KBM-7 (cell line): ENCODE measurements at regions not wholly inside any gene's neighbourhood (a gene's known extent, or its start where the extent isn't known, plus 50 kb on each side); places are given as distances from the start of the nearest gene placed in this dataset.
"Not testable (repeated sequence)": the region's sequence is repeated elsewhere in the genome, so short reads cannot be mapped to it uniquely, and the experiment has no call there.

Experiments used
- DNase-seq: peaks from one replicate; pipeline ENCODE4 v3.0.0-alpha.2; 2015
- in situ Hi-C: fragments of 300-500 bp; cut with MboI; formaldehyde crosslinking; loops from 2 replicates; pipeline ENCODE4 v1.14.3; 2020; ENCODE audit warnings: low sequenced_read_pairs, low pct_unique_long_range_greater_than_20kb, mixed read lengths

DNA sequence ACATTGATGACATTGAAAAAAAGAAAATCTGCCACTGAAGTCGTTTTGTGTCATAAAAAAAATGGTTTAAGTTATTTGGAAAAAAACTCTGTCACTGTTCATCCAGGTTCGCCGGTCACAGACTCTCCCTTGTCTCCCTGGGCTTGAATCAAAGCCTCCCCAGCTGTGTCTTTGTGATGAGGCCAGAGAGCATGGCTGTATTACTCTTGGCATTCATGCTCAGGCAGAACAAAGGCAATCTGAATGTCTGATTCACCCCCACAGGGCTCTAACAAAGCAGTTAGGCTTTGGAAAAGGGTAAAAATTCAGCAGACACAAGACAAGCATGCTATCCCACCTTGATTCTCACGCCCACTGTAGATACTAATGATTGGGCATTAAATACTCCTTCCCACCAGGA, 304.3 kb upstream of the PLD5 start:
- in situ Hi-C loops, result no loop called here
- no peak for DNase-seq

DNA sequence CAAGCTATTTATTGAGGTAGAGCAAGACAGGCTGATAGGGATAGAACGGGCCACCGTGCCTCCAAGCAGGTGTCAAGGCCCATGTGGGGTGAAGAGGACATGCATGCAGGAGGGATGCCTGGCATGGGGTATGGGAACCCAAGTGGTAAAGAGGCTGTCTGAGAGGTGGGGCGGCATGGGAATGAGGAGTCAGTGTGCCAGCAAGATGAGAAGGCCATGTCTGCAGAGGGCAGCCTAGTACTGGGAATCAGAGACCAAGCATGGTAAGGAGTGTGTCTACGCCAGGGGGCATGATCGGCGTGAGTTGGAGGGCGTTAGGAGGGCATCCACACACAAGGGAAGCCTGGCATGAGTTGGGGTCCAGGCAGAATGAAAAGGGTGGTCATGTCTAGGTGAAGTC, 303.7 kb upstream of the PLD5 start:
- peak; percentile 6 for DNase-seq
- in situ Hi-C loops, result no loop called here

DNA sequence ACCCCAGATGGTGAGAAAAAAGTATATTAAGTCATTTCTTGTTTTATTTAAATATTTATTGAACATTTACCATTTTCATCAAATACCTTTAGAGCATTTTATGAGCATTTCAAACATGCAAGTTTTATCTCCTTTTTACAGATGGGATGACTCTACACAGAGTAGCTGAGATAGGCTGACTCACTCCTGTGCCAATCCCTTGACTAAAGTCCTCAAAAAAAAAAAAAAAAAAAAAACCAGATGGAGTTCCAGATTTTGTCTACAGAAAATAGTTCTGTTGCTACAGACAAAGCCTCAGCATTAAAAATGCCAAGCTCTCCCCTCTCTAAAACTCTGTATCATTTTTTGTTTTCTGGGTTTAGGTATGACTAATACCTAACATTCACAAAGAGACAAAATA, 303.0 kb upstream of the PLD5 start:
- DNase-seq, result no peak
- in situ Hi-C loops, result no loop called here

DNA sequence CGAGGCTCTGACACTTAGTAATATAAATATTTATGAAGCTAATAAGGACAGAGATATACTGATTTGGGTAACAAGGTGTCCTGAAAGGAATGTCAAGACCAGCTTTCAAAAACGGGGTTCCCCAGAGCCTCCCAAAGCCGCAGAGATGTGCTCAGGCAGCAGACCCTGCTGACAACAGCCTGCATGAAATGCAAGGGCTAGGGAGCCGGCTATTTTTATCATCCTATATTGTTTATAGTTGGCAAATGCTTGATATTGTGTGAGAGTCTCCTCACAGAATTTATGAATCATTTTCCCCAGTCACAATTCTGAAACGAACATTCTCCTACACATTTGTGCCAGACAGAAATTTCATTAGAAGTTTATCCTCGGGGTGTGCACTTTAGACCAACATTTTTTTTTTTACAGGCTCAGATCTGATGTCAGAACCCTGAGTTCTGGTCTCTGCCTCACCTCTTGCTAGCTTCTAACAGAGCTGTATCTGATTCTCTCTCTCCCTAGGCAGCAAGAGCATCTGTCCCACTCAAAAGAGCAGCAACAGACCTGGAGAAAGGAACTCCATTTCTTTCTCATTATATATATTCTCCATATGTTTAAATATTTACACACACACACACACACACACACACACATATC, 302.3 kb upstream of the PLD5 start:
- in situ Hi-C loops, result no loop called here
- DNase-seq, result no peak

- no peak for DNase-seq
- in situ Hi-C loops, result no loop called here
Observed at GRCh38 chr1:242824435-242824834, 299.9 kb upstream of the PLD5 start.

- in situ Hi-C loops, result no loop called here
- no peak for DNase-seq
Observed at GRCh38 chr1:242813490-242814091, 289.1 kb upstream of the PLD5 start.

DNA sequence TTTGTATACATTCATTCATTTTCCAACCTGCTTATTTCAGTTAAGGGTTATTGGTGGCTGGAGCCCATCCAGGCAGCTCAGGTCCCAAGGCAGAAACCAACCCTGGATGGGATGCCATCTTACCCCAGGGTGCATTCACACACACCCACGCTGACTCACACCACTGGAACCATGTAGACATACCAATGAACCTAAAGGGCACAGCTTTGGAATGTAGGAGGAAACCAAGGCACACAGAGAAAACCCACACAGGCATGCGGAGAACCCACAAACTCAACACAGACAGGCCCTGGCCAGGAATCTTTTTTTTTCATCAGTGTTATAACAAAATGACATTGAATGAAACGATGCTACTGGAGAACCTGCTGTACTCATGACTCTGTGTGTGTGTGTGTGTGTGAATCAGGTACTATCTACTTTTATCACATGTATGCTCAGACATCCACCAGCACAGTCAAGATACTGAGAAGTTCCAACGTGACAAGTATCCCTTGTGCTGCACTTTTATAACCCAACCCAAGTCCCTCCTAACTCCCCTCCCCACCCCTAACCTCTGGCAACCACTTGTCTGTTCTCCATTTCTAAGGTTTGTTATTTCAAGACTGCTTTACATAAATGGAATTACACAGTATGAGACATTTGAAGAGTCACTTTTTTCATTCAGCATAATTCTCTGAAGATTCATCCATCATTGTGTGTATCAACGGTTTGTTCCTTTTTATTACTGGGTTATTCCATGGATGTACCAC, 286.8 kb upstream of the PLD5 start:
- DNase-seq, result no peak
- in situ Hi-C loops, result no loop called here

- in situ Hi-C loops, result no loop called here
- DNase-seq, result no peak
Observed at GRCh38 chr1:242806324-242806723, 281.8 kb upstream of the PLD5 start.

DNA sequence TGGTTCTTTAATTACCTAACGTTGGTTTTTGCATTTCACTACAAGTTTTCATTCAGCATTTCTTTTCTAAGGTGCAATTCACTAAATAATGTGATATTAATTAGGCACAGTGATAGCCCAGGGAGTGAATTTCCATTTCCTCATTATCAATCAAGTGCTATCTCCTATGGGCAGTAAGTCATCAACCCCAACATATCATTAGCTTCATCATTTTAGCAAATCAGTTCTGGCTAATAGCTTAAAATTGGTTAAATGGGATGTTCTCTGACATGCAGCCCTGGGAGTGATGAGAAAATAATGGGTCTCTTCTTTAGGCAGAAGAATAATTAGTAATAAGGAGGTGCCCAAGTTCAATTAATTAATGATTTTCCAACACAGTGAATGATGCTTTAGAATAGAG, 280.9 kb upstream of the PLD5 start:
- in situ Hi-C loops, DNase-seq: not testable (repeated sequence)

GRCh38 chr1:242802973-242803372, 278.5 kb upstream of the PLD5 start:
- in situ Hi-C loops, result no loop called here

DNA sequence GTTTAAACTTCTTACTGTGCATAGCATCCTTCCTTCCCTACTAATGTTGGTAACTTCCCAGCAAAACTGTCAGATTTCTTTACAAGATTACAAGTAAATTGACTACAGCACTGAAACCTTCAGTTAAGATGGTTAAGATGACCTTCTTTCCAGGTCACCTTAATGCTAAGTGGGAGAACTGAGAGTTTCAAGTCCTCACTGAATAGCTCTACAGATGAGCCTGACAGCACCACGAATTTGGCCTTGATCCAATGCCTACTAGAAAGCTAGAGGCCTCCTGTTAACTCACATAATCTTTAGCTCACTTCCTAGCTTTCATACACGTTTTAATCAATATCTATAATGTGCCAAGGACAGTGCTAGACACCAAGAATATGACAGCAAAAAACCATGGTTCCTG, 276.0 kb upstream of the PLD5 start:
- in situ Hi-C loops, result no loop called here
- DNase-seq, result no peak

More at GRCh38 chr1:242802973-242803372, 278.5 kb upstream of the PLD5 start:
- no peak for DNase-seq

DNA sequence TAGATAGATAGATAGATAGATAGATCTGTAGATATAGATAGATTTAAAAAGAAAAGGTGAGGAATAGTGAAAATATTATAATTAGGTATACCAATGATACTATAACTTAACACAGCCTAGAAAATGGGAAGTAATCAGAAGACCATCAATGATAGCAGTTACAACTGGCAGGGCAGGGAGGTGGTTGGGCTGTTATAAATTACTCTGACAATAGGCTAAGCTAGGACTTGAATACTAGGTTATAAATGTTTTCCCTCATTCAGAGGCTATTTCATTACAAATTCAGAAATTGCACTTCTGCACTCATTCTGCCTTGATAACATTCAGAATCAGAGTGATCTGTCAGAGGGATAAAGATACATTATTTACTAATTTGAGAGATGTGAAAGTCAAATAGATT, 273.4 kb upstream of the PLD5 start:
- no peak for DNase-seq
- in situ Hi-C loops, result no loop called here

GRCh38 chr1:242788771-242789170, 264.3 kb upstream of the PLD5 start:
- no peak for DNase-seq
- in situ Hi-C loops, result no loop called here

- in situ Hi-C loops, result no loop called here
- DNase-seq, result no peak
Observed at GRCh38 chr1:242787968-242788367, 263.5 kb upstream of the PLD5 start.

DNA sequence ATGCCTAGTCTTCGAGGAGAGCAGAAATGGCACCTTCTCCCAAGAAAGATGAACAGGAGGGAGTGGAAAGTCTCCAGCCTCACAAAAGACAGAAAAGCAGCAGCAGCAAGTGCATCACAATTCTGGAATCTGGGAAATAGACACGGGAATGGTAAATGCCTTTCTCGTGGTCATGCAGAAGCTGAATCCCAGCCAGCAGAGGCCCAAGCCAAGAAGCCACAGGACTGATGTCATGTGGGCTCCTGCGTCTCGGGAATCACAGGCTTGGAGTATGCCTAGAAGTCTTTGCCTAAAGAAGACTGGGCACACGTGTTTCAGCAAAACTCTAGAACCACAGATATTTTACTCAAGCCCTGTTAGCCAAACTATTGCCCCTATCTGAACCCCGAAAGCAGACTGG, 260.3 kb upstream of the PLD5 start:
- in situ Hi-C loops, result no loop called here

DNA sequence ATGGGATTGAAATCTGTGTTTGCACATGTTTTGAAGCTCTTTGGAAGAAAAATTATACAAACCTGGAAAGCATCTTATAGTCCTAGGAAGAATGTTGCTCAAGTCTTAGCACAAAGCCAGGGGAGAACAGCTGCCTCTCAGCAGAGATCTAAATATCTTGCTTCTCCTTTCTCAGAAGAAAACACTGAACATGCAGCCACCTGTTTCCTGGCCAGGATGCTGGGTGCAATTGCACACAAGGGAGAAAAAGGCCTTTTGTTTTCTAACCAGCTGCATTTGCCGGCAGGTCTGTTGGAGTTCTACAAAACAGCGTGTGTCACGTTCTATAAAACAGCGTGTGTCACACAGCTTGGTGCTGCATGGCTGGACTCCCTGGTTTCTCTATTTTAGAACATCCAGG, 259.6 kb upstream of the PLD5 start:
- in situ Hi-C loops, result no loop called here

More for the DNA sequence above, 260.3 kb upstream of the PLD5 start:
- DNase-seq, result no peak

GRCh38 chr1:242774256-242774655, 249.8 kb upstream of the PLD5 start:
- in situ Hi-C loops, result no loop called here
- DNase-seq, result no peak

More for the DNA sequence above, 259.6 kb upstream of the PLD5 start:
- DNase-seq, result no peak

DNA sequence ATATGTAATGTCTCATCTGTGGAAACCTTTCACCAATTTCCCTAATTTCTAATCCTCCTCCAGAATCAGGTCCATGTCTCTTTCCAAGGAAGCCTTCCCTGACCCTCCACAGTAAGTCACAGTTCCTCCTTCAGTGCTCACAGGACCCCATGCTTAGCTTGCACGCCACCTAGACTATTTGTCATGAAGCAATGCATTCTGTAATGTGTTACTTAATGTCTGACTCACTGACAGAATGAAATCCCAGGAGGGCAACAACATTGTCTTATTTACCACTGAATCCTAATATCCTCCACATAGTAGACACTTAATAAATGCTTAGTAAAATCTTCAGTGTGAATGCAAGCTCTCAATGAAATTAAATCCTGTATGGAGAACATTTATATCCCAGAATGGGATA, 245.9 kb upstream of the PLD5 start:
- in situ Hi-C loops, result no loop called here
- DNase-seq, result no peak

DNA sequence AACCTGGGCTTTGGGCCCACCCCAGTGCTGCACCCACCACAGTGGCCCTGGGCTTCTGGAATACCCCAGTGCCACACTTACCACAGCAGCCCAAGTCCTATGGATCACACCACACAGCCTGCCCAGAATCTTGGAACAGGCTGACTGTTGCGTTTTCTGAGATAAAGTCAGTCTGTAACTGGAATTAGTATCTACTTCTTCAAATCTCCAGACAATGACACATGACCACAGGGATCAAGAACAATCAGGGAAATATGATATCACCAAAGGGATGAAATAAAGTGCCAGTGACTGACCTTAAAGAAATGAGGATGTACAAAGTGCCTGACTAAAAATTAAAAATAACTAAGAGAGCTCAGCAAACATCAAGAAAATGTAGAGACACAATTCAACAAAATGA, 239.7 kb upstream of the PLD5 start:
- in situ Hi-C loops, result no loop called here
- no peak for DNase-seq

DNA sequence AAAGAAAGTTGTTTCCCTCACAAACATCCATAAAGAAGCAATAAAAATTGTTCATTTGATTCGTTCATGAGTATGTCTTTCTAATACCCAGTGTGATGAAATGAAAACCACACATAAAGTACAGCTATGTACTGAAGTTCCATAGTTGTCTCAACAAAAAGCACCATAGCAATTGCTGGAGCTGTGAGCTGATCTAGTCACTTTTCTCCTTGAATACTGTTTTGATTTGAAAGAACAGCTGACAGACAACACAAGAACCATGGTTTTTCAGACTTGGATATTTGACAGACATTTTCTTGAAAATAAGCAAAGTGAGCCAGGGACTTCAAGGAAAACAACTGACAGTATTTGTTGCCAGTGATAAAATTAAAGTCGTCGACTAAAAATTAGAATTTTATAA, 237.1 kb upstream of the PLD5 start:
- DNase-seq, result no peak
- in situ Hi-C loops, result no loop called here

DNA sequence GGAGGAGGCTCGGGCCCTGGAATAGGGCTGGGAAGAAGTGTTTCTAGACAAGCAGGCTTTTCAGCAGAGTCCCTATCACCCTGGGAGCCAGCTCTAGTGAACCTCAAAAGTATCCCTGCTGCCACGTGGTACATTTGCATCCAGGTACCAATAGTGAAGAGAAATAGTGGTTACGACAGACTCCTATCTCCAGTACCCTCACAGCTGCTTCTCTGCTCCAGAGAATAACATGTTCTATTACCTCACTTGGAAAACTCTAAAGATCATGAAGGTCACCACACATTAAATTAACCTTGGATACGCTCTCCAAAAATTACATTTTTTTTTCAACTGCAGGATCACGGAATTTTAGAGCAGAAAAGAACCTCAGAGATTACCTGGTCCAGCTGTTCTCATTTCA, 230.4 kb upstream of the PLD5 start:
- in situ Hi-C loops, result no loop called here
- DNase-seq, result no peak
